H1 (cell line): ENCODE measurements at regions not wholly inside any gene's neighbourhood (a gene's known extent, or its start where the extent isn't known, plus 50 kb on each side); places are given as distances from the start of the nearest gene placed in this dataset.

ENCODE experiments used
- CTCF ChIA-PET: fragments of 300-600 bp; sonication (Branson Sonifier 250); formaldehyde crosslinking; loops from one replicate; lab custom pipeline; 2021; ENCODE audit not compliant: partially characterized antibody; lab: Charles Lee
- POLR2A ChIA-PET: fragments of 300-600 bp; sonication (Branson Sonifier 250); formaldehyde crosslinking; loops from one replicate; lab custom pipeline; 2021; ENCODE audit warnings: inconsistent platforms; ENCODE audit not compliant: partially characterized antibody; lab: Charles Lee
- DNase-seq, 2 experiments: peaks; one replicate each; pipeline versions ENCODE4 v3.0.0 to v3.0.0-alpha.2; 2010 to 2022; ENCODE audit warnings: low spot score in 2 of 2, low read depth in 1 of 2, mixed read lengths in 1 of 2
- FAIRE-seq: peaks from 2 replicates; lab custom pipeline; 2011; peaks lifted over from hg19 to GRCh38; lab: Jason Lieb, UNC
- H2AFZ ChIP-seq: 2 replicates; pipeline ENCODE4 v1.8.1; 2012; ENCODE audit warnings: low read length, inconsistent platforms
- H2AK5ac ChIP-seq: 2 replicates; pipeline ENCODE4 v1.6.1; 2013; ENCODE audit warnings: low read depth, low read length
- H2BK120ac ChIP-seq: replicated peaks from 2 replicates; pipeline ENCODE3; 2013; ENCODE audit warnings: low read depth, low read length, inconsistent platforms
- H2BK12ac ChIP-seq: 2 replicates; pipeline ENCODE4 v1.6.1; 2013; ENCODE audit warnings: low read depth, low read length
- H2BK15ac ChIP-seq: 2 replicates; pipeline ENCODE4 v1.6.1; 2013; ENCODE audit warnings: low read length
- H2BK20ac ChIP-seq: 2 replicates; pipeline ENCODE4 v1.6.1; 2013; ENCODE audit warnings: low read length
- H2BK5ac ChIP-seq: 2 replicates; pipeline ENCODE4 v1.6.1; 2013; ENCODE audit warnings: low read depth, low read length
- H3K14ac ChIP-seq: 2 replicates; pipeline ENCODE4 v1.6.1; 2013; ENCODE audit warnings: inconsistent platforms; ENCODE audit not compliant: insufficient read length
- H3K18ac ChIP-seq: 2 replicates; pipeline ENCODE4 v1.6.1; 2013; ENCODE audit warnings: low read length; ENCODE audit errors: extremely low read depth
- H3K23ac ChIP-seq: 2 replicates; pipeline ENCODE4 v1.6.1; 2013; ENCODE audit warnings: inconsistent platforms; ENCODE audit not compliant: insufficient read length
- H3K23me2 ChIP-seq: 2 replicates; pipeline ENCODE4 v1.6.1; 2013; ENCODE audit warnings: low read depth, low read length
- H3K27ac ChIP-seq: 2 replicates; pipeline ENCODE4 v1.6.1; 2011; ENCODE audit warnings: low read depth, low read length, inconsistent platforms
- H3K27me3 ChIP-seq, 4 experiments: replicated peaks in 1 of 4; 1 replicate in 1 of 4; 2 replicates in 3 of 4; pipeline versions ENCODE4 v1.6.1 to v1.8.1; 2011 to 2013; ENCODE audit warnings: low read length in 3 of 4, mild to moderate bottlenecking in 3 of 4, inconsistent platforms in 2 of 4, mixed read lengths in 2 of 4, moderate library complexity in 1 of 4; ENCODE audit not compliant: control insufficient read depth in 3 of 4, insufficient read depth in 3 of 4; ENCODE audit errors: extremely low read depth in 1 of 4
- H3K36me3 ChIP-seq, 4 experiments: 2 replicates each; pipeline versions ENCODE4 v1.6.1 to v1.8.1; 2011 to 2013; ENCODE audit warnings: mild to moderate bottlenecking in 4 of 4, low read length in 3 of 4, moderate library complexity in 2 of 4, control low read depth in 1 of 4, inconsistent platforms in 1 of 4; ENCODE audit not compliant: insufficient read depth in 4 of 4, control insufficient read depth in 2 of 4
- H3K4ac ChIP-seq: replicated peaks from 2 replicates; pipeline ENCODE3; 2013; ENCODE audit warnings: low read length, low read depth, mixed read lengths, inconsistent platforms; ENCODE audit not compliant: insufficient read length
- H3K4me1 ChIP-seq, 4 experiments: replicated peaks in 1 of 4; 1 replicate in 1 of 4; 2 replicates in 3 of 4; pipeline versions ENCODE4 v1.6.1 to v1.8.1; 2011 to 2013; ENCODE audit warnings: low read length in 3 of 4, inconsistent platforms in 2 of 4, mixed read lengths in 1 of 4; ENCODE audit not compliant: insufficient read depth in 4 of 4, control insufficient read depth in 3 of 4
- H3K4me2 ChIP-seq, 2 experiments: 2 replicates each; pipeline versions ENCODE4 v1.6.1 to v1.8.1; 2011 to 2013; ENCODE audit warnings: low read depth in 2 of 2, low read length in 2 of 2, control low read depth in 1 of 2, inconsistent platforms in 1 of 2, mild to moderate bottlenecking in 1 of 2; ENCODE audit not compliant: insufficient read depth in 1 of 2
- H3K4me3 ChIP-seq, 4 experiments: fragments of 200-600, 300-600 bp in 1 of 4; sonication (generic), shearing (Covaris generic), sonication (Bioruptor Twin) in 1 of 4; 2 replicates each; pipeline versions ENCODE4 v1.5.1 to v1.8.1; 2011 to 2016; ENCODE audit warnings: low read length in 4 of 4, low read depth in 3 of 4, control low read depth in 2 of 4, inconsistent platforms in 2 of 4, mild to moderate bottlenecking in 2 of 4, mixed read lengths in 1 of 4, moderate library complexity in 1 of 4; ENCODE audit not compliant: insufficient read depth in 2 of 4; ENCODE audit errors: extremely low read depth in 1 of 4
- H3K56ac ChIP-seq: replicated peaks from 2 replicates; pipeline ENCODE3; 2013; ENCODE audit warnings: low read depth, mild to moderate bottlenecking, mixed read lengths, low read length, inconsistent platforms; ENCODE audit not compliant: insufficient read length
- H3K79me1 ChIP-seq: 2 replicates; pipeline ENCODE4 v1.6.1; 2013; ENCODE audit warnings: low read depth, low read length, control low read depth
- H3K79me2 ChIP-seq, 2 experiments: 2 replicates each; pipeline versions ENCODE4 v1.6.1 to v1.8.1; 2012 to 2013; ENCODE audit warnings: low read length in 2 of 2, mild to moderate bottlenecking in 2 of 2, inconsistent platforms in 1 of 2; ENCODE audit not compliant: insufficient read depth in 2 of 2, control insufficient read depth in 1 of 2
- H3K9ac ChIP-seq, 4 experiments: replicated peaks in 1 of 4; 1 replicate in 1 of 4; 2 replicates in 3 of 4; pipeline versions ENCODE4 v1.6.1 to v1.8.1; 2011 to 2013; ENCODE audit warnings: low read depth in 3 of 4, low read length in 3 of 4, control low read depth in 2 of 4, mild to moderate bottlenecking in 2 of 4, moderate library complexity in 2 of 4, inconsistent platforms in 1 of 4; ENCODE audit errors: extremely low read depth in 1 of 4
- H3K9me3 ChIP-seq, 2 experiments: 2 replicates each; pipeline versions ENCODE4 v1.6.1 to v1.8.1; 2012 to 2013; ENCODE audit warnings: mild to moderate bottlenecking in 2 of 2, moderate library complexity in 2 of 2, control low read depth in 1 of 2, inconsistent platforms in 1 of 2, low read depth in 1 of 2, low read length in 1 of 2, mixed read lengths in 1 of 2; ENCODE audit not compliant: insufficient read depth in 2 of 2
- H4K20me1 ChIP-seq, 2 experiments: replicated peaks in 1 of 2; 2 replicates each; pipeline versions ENCODE3 to v1.8.1; 2011 to 2013; ENCODE audit warnings: inconsistent platforms in 2 of 2, low read length in 2 of 2, mild to moderate bottlenecking in 1 of 2; ENCODE audit not compliant: insufficient read depth in 2 of 2, control insufficient read depth in 1 of 2
- H4K5ac ChIP-seq: 2 replicates; pipeline ENCODE4 v1.6.1; 2013; ENCODE audit warnings: low read length, low read depth, mixed read lengths, inconsistent platforms; ENCODE audit not compliant: insufficient read length
- H4K8ac ChIP-seq: 2 replicates; pipeline ENCODE4 v1.8.0; 2013; ENCODE audit warnings: mild to moderate bottlenecking, moderate library complexity, low read length, inconsistent platforms; ENCODE audit not compliant: insufficient read depth; ENCODE audit errors: extremely low read depth
- H4K91ac ChIP-seq: replicated peaks from 2 replicates; pipeline ENCODE3; 2013; ENCODE audit warnings: low read length, mixed read lengths, inconsistent platforms; ENCODE audit not compliant: insufficient read length
- BACH1 ChIP-seq: IDR thresholded peaks from 2 replicates; pipeline ENCODE4 v1.6.1; 2012; ENCODE audit warnings: low read length, improper control_type of control experiment
- GABPA ChIP-seq: IDR thresholded peaks from 2 replicates; pipeline ENCODE4 v1.6.1; 2011; ENCODE audit warnings: mild to moderate bottlenecking, low read length, moderate library complexity, borderline replicate concordance; ENCODE audit not compliant: insufficient read depth
- KDM5A ChIP-seq: fragments of 200-600 bp; IDR thresholded peaks from 2 replicates; pipeline ENCODE4 v1.7.1; 2012; ENCODE audit warnings: mild to moderate bottlenecking, low read length, inconsistent platforms, mixed read lengths
- MAFK ChIP-seq: IDR thresholded peaks from 2 replicates; pipeline ENCODE4 v1.6.1; 2012; ENCODE audit warnings: low read depth, mild to moderate bottlenecking, improper control_type of control experiment, low read length
- POLR2A ChIP-seq, 2 experiments: IDR thresholded peaks; 1 replicate in 1 of 2; 2 replicates in 1 of 2; pipeline ENCODE4 v1.6.1; 2011; ENCODE audit warnings: low read depth in 2 of 2, low read length in 2 of 2, mild to moderate bottlenecking in 2 of 2; ENCODE audit errors: control extremely low read depth in 1 of 2
- YY1 ChIP-seq: IDR thresholded peaks from 2 replicates; pipeline ENCODE4 v1.6.1; 2011; ENCODE audit warnings: low read depth, mild to moderate bottlenecking, low read length
- WGBS, 2 experiments: shearing (Covaris generic) in 1 of 2; methylation state at CpG; one replicate each; pipeline versions ENCODE4 v1.1.6 to v1.1.7; 2013 to 2015; ENCODE audit warnings: low lambda C conversion rate in 2 of 2, mixed read lengths in 2 of 2, inconsistent platforms in 1 of 2, low coverage in 1 of 2, missing lambda C conversion rate in 1 of 2; ENCODE audit not compliant: insufficient replicate concordance in 2 of 2, insufficient coverage in 1 of 2, insufficient read length in 1 of 2; ENCODE audit errors: extremely low coverage in 1 of 2, missing lambda C conversion rate in 1 of 2; 5-methylcytosine and 5-hydroxymethylcytosine counted together
- TF ChIP-seq, protein P1 (sequence below): IDR thresholded peaks from 2 replicates; pipeline ENCODE4 v1.6.1; 2012; ENCODE audit warnings: inconsistent platforms

- H3K18ac ChIP-seq, result no peak overlapping the region
- no peaks in the 10 kb centered on the region for H3K4me1 ChIP-seq
- no peaks in the 10 kb centered on the region for H3K9me3 ChIP-seq
- no peak overlapping the region for H2BK15ac ChIP-seq
- H2BK120ac ChIP-seq, result no peak overlapping the region
- POLR2A ChIA-PET, result no interaction called here
- DNase-seq (no peak), FAIRE-seq (no peak)
- H3K79me2 ChIP-seq, result no peaks in the 10 kb centered on the region
- no peak overlapping the region for H3K9ac ChIP-seq
- no peak overlapping the region for H4K5ac ChIP-seq
- no peak overlapping the region for H2AK5ac ChIP-seq
- H4K8ac ChIP-seq, result no peak overlapping the region
- no peak overlapping the region for H2AFZ ChIP-seq
- CTCF ChIA-PET, result interaction anchor here (0.9 kb wide), 1 partner anchor 12 kb away, joined by 4 read pairs; no protein-coding TSS in a partner anchor
- H3K27ac ChIP-seq, result no peak overlapping the region
- H3K23me2 ChIP-seq, result no peaks in the 10 kb centered on the region
- H2BK12ac ChIP-seq, result no peak overlapping the region
- H3K23ac ChIP-seq, result no peak overlapping the region
- H3K14ac ChIP-seq, result no peak overlapping the region
- no peak overlapping the region for H3K4ac ChIP-seq
- no peaks in the 10 kb centered on the region for H3K27me3 ChIP-seq
- H4K20me1 ChIP-seq, result no peaks in the 10 kb centered on the region
- no peak overlapping the region for H3K56ac ChIP-seq
- no peak overlapping the region for H3K4me2 ChIP-seq
- 91% methylated on average over 3 of the region's 3 CpGs; no CpG with 5 or more reads in 1 of the 2 experiments for WGBS, 2 experiments
- no peaks in the 10 kb centered on the region for H3K79me1 ChIP-seq
- no peak overlapping the region for H3K4me3 ChIP-seq
- H3K36me3 ChIP-seq, result no peaks in the 10 kb centered on the region
- no peak overlapping the region for H2BK20ac ChIP-seq
- no peak overlapping the region for H4K91ac ChIP-seq
- no peak overlapping the region for H2BK5ac ChIP-seq
- no peak for TF ChIP-seq POLR2A (IDR thresholded peaks at IDR 0.05; ENCODE audit: control extremely low read depth in 1 of 2, low read depth in 2 of 2, low read length in 2 of 2)
- no peak for TF ChIP-seq MAFK
- TF ChIP-seq GABPA, result no peak
- TF ChIP-seq KDM5A, result no peak
- no peak for TF ChIP-seq YY1
- no peak for TF ChIP-seq BACH1
- TF ChIP-seq, protein P1, sequence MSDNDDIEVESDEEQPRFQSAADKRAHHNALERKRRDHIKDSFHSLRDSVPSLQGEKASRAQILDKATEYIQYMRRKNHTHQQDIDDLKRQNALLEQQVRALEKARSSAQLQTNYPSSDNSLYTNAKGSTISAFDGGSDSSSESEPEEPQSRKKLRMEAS, result no peak
Measured at GRCh38 chr7:20931739-20932138, 145.1 kb upstream of the SP8 start.
